MM.1S (cell line): ENCODE measurements at regions not wholly inside any gene's neighbourhood (a gene's known extent, or its start where the extent isn't known, plus 50 kb on each side); places are given as distances from the start of the nearest gene placed in this dataset.
A peak's percentile ranks its signal among the peaks of the same experiment; 100 is the strongest.
"Not testable (repeated sequence)": the region's sequence is repeated elsewhere in the genome, so short reads cannot be mapped to it uniquely, and the experiment has no call there.

Experiments
- DNase-seq: peaks from one replicate; pipeline ENCODE4 v3.0.0-alpha.2; 2015
- H2AFZ ChIP-seq: fragments of 300-600 bp; sonication (generic); 2 replicates; pipeline ENCODE4 v1.6.0; 2016; ENCODE audit warnings: antibody characterized with exemption, low read length
- H3F3A ChIP-seq: fragments of 300-600 bp; sonication (generic); 2 replicates; pipeline ENCODE4 v1.6.1; 2016; ENCODE audit warnings: mild to moderate bottlenecking, antibody characterized with exemption, low read length, moderate library complexity, mixed read lengths; ENCODE audit not compliant: insufficient read depth
- H3K27ac ChIP-seq: fragments of 300-600 bp; sonication (generic); 2 replicates; pipeline ENCODE4 v1.5.1; 2016; ENCODE audit warnings: mild to moderate bottlenecking, low read length
- H3K27me3 ChIP-seq: fragments of 300-600 bp; sonication (generic); replicated peaks from 2 replicates; pipeline ENCODE4 v1.6.0; 2016; ENCODE audit warnings: low read length; ENCODE audit not compliant: insufficient read depth
- H3K36me3 ChIP-seq: fragments of 300-600 bp; sonication (generic); replicated peaks from 2 replicates; pipeline ENCODE4 v1.6.1; 2016; ENCODE audit warnings: mild to moderate bottlenecking, low read length, mixed read lengths; ENCODE audit not compliant: insufficient read depth
- H3K4me1 ChIP-seq: fragments of 300-600 bp; sonication (generic); 2 replicates; pipeline ENCODE4 v1.6.1; 2016; ENCODE audit warnings: low read length, mixed read lengths
- H3K4me2 ChIP-seq: fragments of 300-600 bp; sonication (generic); 2 replicates; pipeline ENCODE4 v1.6.0; 2016; ENCODE audit warnings: low read depth, low read length
- H3K4me3 ChIP-seq: fragments of 300-600 bp; sonication (generic); 2 replicates; pipeline ENCODE4 v1.5.1; 2016; ENCODE audit warnings: low read length, mixed read lengths
- H3K79me2 ChIP-seq: fragments of 300-600 bp; sonication (generic); 2 replicates; pipeline ENCODE4 v1.6.1; 2016; ENCODE audit warnings: mixed run types, low read length, mixed read lengths
- H3K9ac ChIP-seq: fragments of 300-600 bp; sonication (generic); 2 replicates; pipeline ENCODE4 v1.6.1; 2016; ENCODE audit warnings: low read length, mixed read lengths
- H3K9me2 ChIP-seq: fragments of 300-600 bp; sonication (generic); replicated peaks from 2 replicates; pipeline ENCODE4 v1.6.1; 2016; ENCODE audit warnings: mild to moderate bottlenecking, low read length, mixed read lengths; ENCODE audit not compliant: insufficient read depth
- H3K9me3 ChIP-seq: fragments of 300-600 bp; sonication (generic); replicated peaks from 2 replicates; pipeline ENCODE4 v1.6.1; 2016; ENCODE audit warnings: mild to moderate bottlenecking, low read length, mixed read lengths; ENCODE audit not compliant: insufficient read depth
- H4K20me1 ChIP-seq: fragments of 300-600 bp; sonication (generic); 2 replicates; pipeline ENCODE4 v1.6.1; 2016; ENCODE audit warnings: mild to moderate bottlenecking, low read length, moderate library complexity, mixed read lengths; ENCODE audit not compliant: insufficient read depth
- CTCF ChIP-seq: fragments of 300-600 bp; sonication (generic); IDR thresholded peaks from 2 replicates; pipeline ENCODE4 v1.5.1; 2016; ENCODE audit warnings: antibody characterized with exemption, low read length, mixed read lengths
- EZH2 ChIP-seq: fragments of 300-600 bp; sonication (generic); optimal IDR thresholded peaks from 2 replicates; pipeline ENCODE3; 2017; ENCODE audit warnings: low read depth, mild to moderate bottlenecking, antibody characterized with exemption, low read length, mixed read lengths
- EZH2phosphoT487 ChIP-seq: fragments of 300-600 bp; sonication (generic); IDR thresholded peaks from 2 replicates; pipeline ENCODE4 v1.6.1; 2018; ENCODE audit warnings: antibody characterized with exemption, low read length

GRCh38 chrX:144612076-144612475 is 635.2 kb upstream of the SPANXN1 start:
- Histone ChIP-seq H3K27me3 (no peaks in the 10 kb centered on the region), H3F3A (no peaks in the 10 kb centered on the region), H3K4me2 (no peak overlapping the region), H4K20me1 (no peaks in the 10 kb centered on the region), H3K27ac (no peak overlapping the region), H3K36me3 (no peaks in the 10 kb centered on the region), H2AFZ (no peak overlapping the region), H3K4me3 (no peak overlapping the region), H3K79me2 (no peaks in the 10 kb centered on the region), H3K9me3 (no peaks in the 10 kb centered on the region), H3K9me2 (no peaks in the 10 kb centered on the region), H3K4me1 (no peaks in the 10 kb centered on the region), H3K9ac (no peak overlapping the region)
- DNase-seq, result no peak
- TF ChIP-seq EZH2, result no peak

- Histone ChIP-seq H3K4me1 (no peaks in the 10 kb centered on the region), H3K9me2 (no peaks in the 10 kb centered on the region), H3K36me3 (no peaks in the 10 kb centered on the region), H3K9me3 (no peaks in the 10 kb centered on the region), H2AFZ (no peak overlapping the region), H3K4me3 (no peak overlapping the region), H3F3A (no peaks in the 10 kb centered on the region), H3K79me2 (no peaks in the 10 kb centered on the region), H3K4me2 (no peak overlapping the region), H4K20me1 (no peaks in the 10 kb centered on the region), H3K27ac (no peak overlapping the region), H3K27me3 (no peaks in the 10 kb centered on the region), H3K9ac (no peak overlapping the region)
- no peak for DNase-seq
- no peak for TF ChIP-seq CTCF
- no peak for TF ChIP-seq EZH2
- TF ChIP-seq EZH2phosphoT487, result no peak
These were observed 631.0 kb upstream of the SPANXN1 start for GRCh38 chrX:144616317-144616716.

GRCh38 chrX:144627947-144628346 is 619.4 kb upstream of the SPANXN1 start:
- TF ChIP-seq CTCF, result no peak
- TF ChIP-seq EZH2, result no peak
- no peak for TF ChIP-seq EZH2phosphoT487
- Histone ChIP-seq H4K20me1 (no peaks in the 10 kb centered on the region), H3K4me1 (no peaks in the 10 kb centered on the region), H3F3A (no peaks in the 10 kb centered on the region), H3K27ac (no peak overlapping the region), H3K9ac (no peak overlapping the region), H3K27me3 (no peaks in the 10 kb centered on the region), H2AFZ (peak overlapping the region; percentile 32), H3K9me2 (no peaks in the 10 kb centered on the region), H3K9me3 (no peaks in the 10 kb centered on the region), H3K36me3 (no peaks in the 10 kb centered on the region), H3K79me2 (no peaks in the 10 kb centered on the region), H3K4me2 (peak overlapping the region; percentile 28; the same call in 1 of the 2 replicates), H3K4me3 (no peak overlapping the region)
- DNase-seq, result no peak

DNA sequence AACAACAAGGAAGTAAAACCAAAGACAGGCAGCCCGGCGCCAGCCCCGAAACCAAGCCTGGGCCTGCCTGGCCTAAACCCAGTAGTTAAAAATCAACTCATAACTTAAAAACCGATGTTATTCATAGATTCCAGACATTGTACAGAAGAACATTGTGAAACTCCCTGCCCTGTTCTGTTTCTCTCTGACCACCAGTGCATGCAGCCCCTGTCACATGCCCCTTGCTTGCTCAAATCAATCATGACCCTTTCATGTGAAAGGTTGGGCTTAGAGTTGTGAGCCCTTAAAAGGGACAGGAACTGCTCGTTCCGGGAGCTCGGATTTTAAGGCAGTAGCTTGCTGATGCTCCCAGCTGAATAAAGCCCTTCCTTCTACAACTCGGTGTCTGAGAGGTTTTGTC is 612.9 kb upstream of the SPANXN1 start:
- H3K9me2 ChIP-seq, result not testable (repeated sequence)

More for the DNA sequence above, 612.9 kb upstream of the SPANXN1 start:
- not testable (repeated sequence) for H3K4me3 ChIP-seq, H3K4me1 ChIP-seq, H3F3A ChIP-seq, H3K9ac ChIP-seq, H3K27me3 ChIP-seq, H3K9me3 ChIP-seq, H3K79me2 ChIP-seq, H3K36me3 ChIP-seq, H4K20me1 ChIP-seq
- H3K4me2 ChIP-seq, result peak overlapping the region; percentile 21; the same call in 1 of the 2 replicates
- 0 out of 2 replicates have a peak overlapping the region, but pooled peaks have one; percentile 35 for H2AFZ ChIP-seq
- H3K27ac ChIP-seq, result peak overlapping the region; percentile 16; the same call in 1 of the 2 replicates
- peak; percentile 29 for DNase-seq
